ENCODE measurements at regions not wholly inside any gene's neighbourhood (a gene's known extent, or its start where the extent isn't known, plus 50 kb on each side); places are given as distances from the start of the nearest gene placed in this dataset.

GRCh38 chr14:25122843-25123242 is 72.9 kb upstream of the STXBP6 start:
- no TSS peak for BruUV-seq (replicated peaks)

More at GRCh38 chr14:25122843-25123242, 72.9 kb upstream of the STXBP6 start:
- H3K79me2 ChIP-seq (ENCODE audit: control insufficient read depth, insufficient read depth, low read length), result no peaks in the 10 kb centered on the region
- peaks cover 0 to under 1% of the 10 kb centered on the region in 2 experiments for H3K27me3 ChIP-seq (ENCODE audit: control insufficient read depth in 2 of 2, insufficient read depth in 2 of 2, low read length in 2 of 2)
- H4K20me1 ChIP-seq (replicated peaks; ENCODE audit: control insufficient read depth, extremely low read depth, insufficient read depth, low read length), result no peaks in the 10 kb centered on the region
- TF ChIP-seq GATA2 (IDR thresholded peaks at IDR 0.05; ENCODE audit: insufficient read depth, insufficient read length, low read depth, low read length) (no peak), EZH2 (IDR thresholded peaks at IDR 0.05; ENCODE audit: borderline replicate concordance, low read depth, low read length, severe bottlenecking) (no peak), FOS (IDR thresholded peaks at IDR 0.05; ENCODE audit: borderline replicate concordance, insufficient read depth, low read length) (no peak), MYC (IDR thresholded peaks at IDR 0.05; ENCODE audit: low read depth, low read length) (no peak), MAX (IDR thresholded peaks at IDR 0.05; ENCODE audit: insufficient read depth, insufficient read length) (no peak), POLR2AphosphoS5 (IDR thresholded peaks at IDR 0.05; ENCODE audit: insufficient read depth, low read depth, low read length) (no peak), JUN (IDR thresholded peaks at IDR 0.05; ENCODE audit: borderline replicate concordance, insufficient read depth, insufficient read length, low read depth) (no peak), POLR2A (IDR thresholded peaks at IDR 0.05; ENCODE audit: low read depth, low read length) (no peak)
- TF ChIP-seq, protein P1, sequence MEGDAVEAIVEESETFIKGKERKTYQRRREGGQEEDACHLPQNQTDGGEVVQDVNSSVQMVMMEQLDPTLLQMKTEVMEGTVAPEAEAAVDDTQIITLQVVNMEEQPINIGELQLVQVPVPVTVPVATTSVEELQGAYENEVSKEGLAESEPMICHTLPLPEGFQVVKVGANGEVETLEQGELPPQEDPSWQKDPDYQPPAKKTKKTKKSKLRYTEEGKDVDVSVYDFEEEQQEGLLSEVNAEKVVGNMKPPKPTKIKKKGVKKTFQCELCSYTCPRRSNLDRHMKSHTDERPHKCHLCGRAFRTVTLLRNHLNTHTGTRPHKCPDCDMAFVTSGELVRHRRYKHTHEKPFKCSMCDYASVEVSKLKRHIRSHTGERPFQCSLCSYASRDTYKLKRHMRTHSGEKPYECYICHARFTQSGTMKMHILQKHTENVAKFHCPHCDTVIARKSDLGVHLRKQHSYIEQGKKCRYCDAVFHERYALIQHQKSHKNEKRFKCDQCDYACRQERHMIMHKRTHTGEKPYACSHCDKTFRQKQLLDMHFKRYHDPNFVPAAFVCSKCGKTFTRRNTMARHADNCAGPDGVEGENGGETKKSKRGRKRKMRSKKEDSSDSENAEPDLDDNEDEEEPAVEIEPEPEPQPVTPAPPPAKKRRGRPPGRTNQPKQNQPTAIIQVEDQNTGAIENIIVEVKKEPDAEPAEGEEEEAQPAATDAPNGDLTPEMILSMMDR (IDR thresholded peaks at IDR 0.05; ENCODE audit: extremely low read depth in 1 of 2, insufficient read depth in 1 of 2, low read depth in 1 of 2, low read length in 2 of 2), result no peak
- no peak overlapping the region for H3K27ac ChIP-seq (ENCODE audit: insufficient read depth, low read depth, low read length)
- DNase-seq (ENCODE audit: low read depth, low spot score) (no peak), FAIRE-seq (no peak)
- H3K36me3 ChIP-seq (ENCODE audit: control insufficient read depth in 2 of 2, extremely low read depth in 1 of 2, insufficient read depth in 2 of 2, low read length in 2 of 2), result no peaks in the 10 kb centered on the region
- H2AFZ ChIP-seq (ENCODE audit: low read depth, low read length), result no peak overlapping the region
- POLR2A ChIA-PET, result no interaction called here
- H3K4me3 ChIP-seq (replicated peaks in 1 of 3; ENCODE audit: insufficient read depth in 1 of 3, low read depth in 1 of 3, low read length in 3 of 3), result no peak overlapping the region
- no peaks in the 10 kb centered on the region for H3K9me1 ChIP-seq (replicated peaks; ENCODE audit: control insufficient read depth, extremely low read depth, insufficient read depth, low read length)
- no peak overlapping the region for H3K4me2 ChIP-seq (ENCODE audit: insufficient read depth, low read length)
- no peaks in the 10 kb centered on the region for H3K9me3 ChIP-seq (replicated peaks; ENCODE audit: control insufficient read depth, insufficient read depth, low read length)
- intact Hi-C loops (cut with micrococcal nuclease) (no loop called here), dilution Hi-C loops (cut with MboI; ENCODE audit: extremely low pct_ligation_motif_present, low sequenced_read_pairs) (no loop called here)
- CTCF ChIA-PET, result interaction anchor here (1.0 kb wide), 1 partner anchor 10 kb away, joined by 6 read pairs; no protein-coding TSS in a partner anchor
- no peak overlapping the region for H3K9ac ChIP-seq (replicated peaks; ENCODE audit: extremely low read depth, insufficient read depth, low read length)
- no peaks in the 10 kb centered on the region for H3K4me1 ChIP-seq (ENCODE audit: control insufficient read depth, extremely low read depth, insufficient read depth, low read length)
